ENCODE measurements at regions not wholly inside any gene's neighbourhood (a gene's known extent, or its start where the extent isn't known, plus 50 kb on each side); places are given as distances from the start of the nearest gene placed in this dataset.

DNA sequence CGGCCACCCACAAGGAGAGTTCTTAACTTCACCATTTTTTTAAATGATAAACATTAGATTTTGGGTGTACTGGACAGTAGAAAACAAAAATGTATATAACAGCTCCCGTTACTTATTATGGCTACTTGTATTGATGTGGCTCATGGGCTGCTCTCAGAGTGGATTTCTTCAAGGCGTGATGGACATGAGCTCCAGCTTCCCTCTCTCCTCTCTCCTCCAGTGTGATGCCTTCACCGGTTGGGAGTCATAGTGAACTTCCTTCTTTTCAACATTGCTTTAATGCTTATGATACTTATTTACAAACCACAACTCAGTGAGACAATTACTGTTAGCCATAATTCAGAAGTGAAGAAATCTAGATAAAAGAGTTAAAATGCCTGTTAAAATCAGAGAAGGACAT is 515.2 kb downstream of the RNF144A start:
- no peak for DNase-seq (ENCODE audit: extremely low read depth, insufficient read length)
- Histone ChIP-seq H3K4me3 (replicated peaks; ENCODE audit: low read depth, low read length) (no peak overlapping the region), H3K36me3 (ENCODE audit: control insufficient read depth, insufficient read depth, low read length) (no peaks in the 10 kb centered on the region), H3K27me3 (replicated peaks; ENCODE audit: control insufficient read depth, insufficient read depth, low read length) (no peaks in the 10 kb centered on the region; the same call in none of the 2 replicates)
- TF ChIP-seq, protein P1, sequence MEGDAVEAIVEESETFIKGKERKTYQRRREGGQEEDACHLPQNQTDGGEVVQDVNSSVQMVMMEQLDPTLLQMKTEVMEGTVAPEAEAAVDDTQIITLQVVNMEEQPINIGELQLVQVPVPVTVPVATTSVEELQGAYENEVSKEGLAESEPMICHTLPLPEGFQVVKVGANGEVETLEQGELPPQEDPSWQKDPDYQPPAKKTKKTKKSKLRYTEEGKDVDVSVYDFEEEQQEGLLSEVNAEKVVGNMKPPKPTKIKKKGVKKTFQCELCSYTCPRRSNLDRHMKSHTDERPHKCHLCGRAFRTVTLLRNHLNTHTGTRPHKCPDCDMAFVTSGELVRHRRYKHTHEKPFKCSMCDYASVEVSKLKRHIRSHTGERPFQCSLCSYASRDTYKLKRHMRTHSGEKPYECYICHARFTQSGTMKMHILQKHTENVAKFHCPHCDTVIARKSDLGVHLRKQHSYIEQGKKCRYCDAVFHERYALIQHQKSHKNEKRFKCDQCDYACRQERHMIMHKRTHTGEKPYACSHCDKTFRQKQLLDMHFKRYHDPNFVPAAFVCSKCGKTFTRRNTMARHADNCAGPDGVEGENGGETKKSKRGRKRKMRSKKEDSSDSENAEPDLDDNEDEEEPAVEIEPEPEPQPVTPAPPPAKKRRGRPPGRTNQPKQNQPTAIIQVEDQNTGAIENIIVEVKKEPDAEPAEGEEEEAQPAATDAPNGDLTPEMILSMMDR (IDR thresholded peaks at IDR 0.05; ENCODE audit: insufficient read depth, low read length, poor library complexity, severe bottlenecking) = no peak

DNA sequence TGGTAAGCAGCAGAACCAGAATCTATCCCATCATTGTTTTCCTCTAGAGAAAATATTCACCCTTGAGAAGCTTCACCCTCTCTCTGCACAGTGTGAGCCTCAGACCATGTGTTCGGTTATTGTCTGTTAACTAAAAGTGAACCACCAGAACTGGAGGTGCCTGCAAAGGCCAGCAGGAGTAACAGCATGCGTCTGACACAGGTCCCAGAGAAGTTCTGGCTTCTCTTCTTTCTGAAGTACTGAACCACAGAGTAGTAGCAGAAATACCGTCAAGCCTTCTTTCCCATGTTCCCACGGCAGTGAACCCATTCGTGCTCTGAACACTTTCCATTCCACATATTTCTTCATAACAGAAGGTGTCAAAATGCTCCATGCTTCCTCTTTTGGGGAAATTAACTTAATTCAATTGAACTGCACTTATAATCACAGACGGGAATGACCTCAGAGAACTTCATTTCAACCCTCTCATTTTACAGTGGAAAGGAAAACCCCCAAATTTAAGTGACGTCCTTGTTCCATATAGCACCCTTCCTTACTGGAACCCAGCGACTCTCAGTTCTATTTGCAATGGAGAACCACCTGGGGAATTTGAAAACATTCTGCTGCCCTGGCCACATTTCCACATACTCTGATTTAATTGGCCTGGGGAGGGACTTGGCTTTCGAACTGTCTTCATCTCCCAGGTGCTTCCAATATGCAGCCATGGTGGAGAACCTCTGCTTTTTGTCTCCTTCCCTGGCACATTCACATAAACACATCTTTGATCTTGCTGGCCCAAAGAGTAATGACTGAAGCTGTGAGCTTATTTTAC is 519.1 kb downstream of the RNF144A start:
- no peak for DNase-seq (ENCODE audit: extremely low read depth, insufficient read length)
- Histone ChIP-seq H3K4me3 (replicated peaks; ENCODE audit: low read depth, low read length) (no peak overlapping the region), H3K36me3 (ENCODE audit: control insufficient read depth, insufficient read depth, low read length) (no peaks in the 10 kb centered on the region), H3K27me3 (replicated peaks; ENCODE audit: control insufficient read depth, insufficient read depth, low read length) (no peaks in the 10 kb centered on the region; the same call in 1 of the 2 replicates)
- TF ChIP-seq, protein P1 (IDR thresholded peaks at IDR 0.05; ENCODE audit: insufficient read depth, low read length, poor library complexity, severe bottlenecking) = no peak

DNA sequence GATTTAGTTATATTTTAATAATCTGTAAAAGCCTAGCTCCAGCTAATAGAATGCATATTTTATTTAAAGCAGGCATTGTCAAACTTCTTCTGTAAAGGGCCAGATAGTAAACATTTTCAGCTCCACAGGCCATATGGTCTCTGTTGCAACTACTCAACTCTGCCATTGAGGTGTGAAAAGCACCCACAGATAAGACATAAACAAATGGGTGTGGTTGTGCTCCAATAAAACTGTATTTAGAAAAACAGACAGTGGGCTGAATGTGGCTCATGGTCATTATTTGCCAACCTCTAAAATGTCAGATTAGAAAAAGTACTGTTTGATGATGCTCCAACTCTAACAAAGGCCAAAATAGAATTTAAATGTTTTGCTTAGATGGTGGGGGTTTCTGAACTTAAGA is 519.9 kb downstream of the RNF144A start:
- TF ChIP-seq, protein P1 (IDR thresholded peaks at IDR 0.05; ENCODE audit: insufficient read depth, low read length, poor library complexity, severe bottlenecking) = no peak
- Histone ChIP-seq H3K36me3 (ENCODE audit: control insufficient read depth, insufficient read depth, low read length) (no peaks in the 10 kb centered on the region), H3K27me3 (replicated peaks; ENCODE audit: control insufficient read depth, insufficient read depth, low read length) (no peaks in the 10 kb centered on the region; the same call in 1 of the 2 replicates), H3K4me3 (replicated peaks; ENCODE audit: low read depth, low read length) (no peak overlapping the region)
- no peak for DNase-seq (ENCODE audit: extremely low read depth, insufficient read length)

DNA sequence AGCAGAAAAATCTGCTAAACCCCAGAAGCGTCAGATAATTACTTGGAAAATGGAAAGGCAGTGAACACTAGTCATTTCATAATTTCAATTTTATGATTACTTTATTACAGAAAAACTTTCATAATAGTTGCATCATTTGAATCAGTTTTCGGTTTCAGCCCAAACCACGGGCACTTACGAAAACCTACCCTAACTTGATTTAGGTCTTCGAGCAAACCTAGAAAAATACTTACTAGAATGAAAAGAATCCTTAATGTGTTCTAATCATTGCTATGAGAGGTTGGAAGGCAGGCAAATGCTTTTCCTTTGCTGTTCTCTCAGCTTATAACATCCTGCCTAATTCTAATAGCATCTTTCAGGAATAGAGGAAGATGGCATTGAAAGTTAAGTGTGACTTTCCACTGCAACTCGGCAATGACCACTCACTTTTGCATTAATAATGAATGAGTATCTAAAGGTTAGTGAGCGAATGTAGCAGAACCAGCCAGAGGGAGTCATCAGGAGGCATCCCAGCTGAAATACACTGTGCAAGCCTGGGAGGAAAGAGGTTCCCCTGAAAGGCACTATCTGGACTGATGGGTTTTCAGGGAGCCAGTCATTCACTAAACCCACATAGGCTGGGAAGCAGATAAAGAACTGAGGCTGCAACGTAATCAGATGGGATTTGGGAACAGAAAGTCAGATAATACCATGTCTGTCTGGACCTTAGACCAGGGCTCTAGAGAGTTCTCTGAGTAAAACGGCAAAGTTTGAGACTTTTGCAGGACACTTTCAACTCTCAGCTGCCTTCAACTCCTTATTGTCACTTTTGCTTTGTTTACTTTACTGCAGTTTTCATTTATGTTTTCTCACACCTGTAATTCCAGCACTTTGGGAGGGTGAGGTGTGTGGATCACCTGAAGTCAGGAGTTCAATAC is 520.8 kb downstream of the RNF144A start:
- no peak overlapping the region; the same call in 1 of the 2 replicates for H3K4me3 ChIP-seq (replicated peaks; ENCODE audit: low read depth, low read length)
- no peak for DNase-seq (ENCODE audit: extremely low read depth, insufficient read length)

DNA sequence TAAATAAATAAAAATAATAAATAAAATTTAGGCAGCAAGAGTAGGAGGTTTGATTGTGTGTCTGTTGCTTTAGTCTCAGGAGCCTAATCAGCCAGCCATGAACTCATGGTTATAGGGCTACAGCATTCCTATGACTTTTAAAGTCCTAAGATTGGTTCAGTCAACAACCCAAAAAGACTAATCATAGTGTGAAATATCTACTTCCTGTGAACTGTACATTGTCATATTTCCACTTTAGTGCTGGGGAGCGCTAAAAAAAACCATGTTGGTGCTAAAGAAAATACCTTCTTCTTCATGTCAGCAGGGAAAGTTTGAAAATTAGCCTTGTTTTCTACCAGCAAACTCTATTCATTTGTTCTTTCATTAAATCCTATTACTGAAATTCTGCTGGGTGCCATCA is 521.6 kb downstream of the RNF144A start:
- DNase-seq (ENCODE audit: extremely low read depth, insufficient read length) = no peak
- Histone ChIP-seq H3K27me3 (replicated peaks; ENCODE audit: control insufficient read depth, insufficient read depth, low read length) (no peaks in the 10 kb centered on the region; the same call in 1 of the 2 replicates), H3K4me3 (replicated peaks; ENCODE audit: low read depth, low read length) (no peak overlapping the region), H3K36me3 (ENCODE audit: control insufficient read depth, insufficient read depth, low read length) (no peaks in the 10 kb centered on the region)
- TF ChIP-seq, protein P1 (IDR thresholded peaks at IDR 0.05; ENCODE audit: insufficient read depth, low read length, poor library complexity, severe bottlenecking) = no peak

More for the DNA sequence above, 520.8 kb downstream of the RNF144A start:
- H3K27me3 ChIP-seq (replicated peaks; ENCODE audit: control insufficient read depth, insufficient read depth, low read length) = no peaks in the 10 kb centered on the region; the same call in 1 of the 2 replicates
- TF ChIP-seq, protein P1 (IDR thresholded peaks at IDR 0.05; ENCODE audit: insufficient read depth, low read length, poor library complexity, severe bottlenecking) = no peak
- H3K36me3 ChIP-seq (ENCODE audit: control insufficient read depth, insufficient read depth, low read length) = no peaks in the 10 kb centered on the region
